ENCODE measurements at regions not wholly inside any gene's neighbourhood (a gene's known extent, or its start where the extent isn't known, plus 50 kb on each side); places are given as distances from the start of the nearest gene placed in this dataset.

DNA sequence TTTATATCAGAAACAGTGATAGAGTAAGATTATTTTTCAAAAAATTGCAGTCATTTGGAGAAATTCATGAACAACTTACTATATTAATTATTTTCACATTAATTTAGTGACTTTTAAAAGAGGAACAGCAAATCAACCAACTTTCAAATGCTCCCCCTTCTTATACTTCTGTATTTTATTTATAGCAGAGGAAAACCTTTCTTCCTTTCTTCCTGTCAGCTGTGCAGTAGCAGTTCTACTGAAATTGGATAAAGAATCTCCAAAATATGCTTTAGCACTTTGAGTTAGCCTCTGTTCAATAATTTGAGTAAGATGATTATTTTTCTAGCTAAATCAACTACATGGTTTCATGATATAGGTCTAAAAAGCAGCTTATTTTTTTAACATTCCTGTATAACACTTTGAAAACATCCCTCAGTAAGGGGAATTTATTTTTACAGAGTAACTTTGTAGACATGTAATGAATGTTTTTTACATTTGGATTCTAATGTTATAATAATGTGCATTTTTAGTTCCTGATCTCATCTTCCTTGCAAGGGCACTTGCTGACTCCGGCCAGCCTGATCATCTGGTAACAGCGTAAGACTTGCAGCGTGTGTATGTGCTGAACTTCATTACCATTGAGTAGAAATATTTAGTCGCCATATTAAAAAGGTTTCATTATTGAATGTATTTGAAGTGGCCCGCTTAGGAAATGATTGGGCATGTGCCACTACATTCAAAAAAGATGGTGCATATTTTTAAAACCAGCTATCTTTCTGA lies 158.3 kb upstream of the HDAC9 start:
- no peaks in the 10 kb centered on the region for H3K27me3 ChIP-seq (ENCODE audit: control insufficient read depth in 3 of 3, insufficient read depth in 3 of 3, low read length in 2 of 3)
- H3K9ac ChIP-seq (ENCODE audit: insufficient read depth in 1 of 2, low read length in 2 of 2): no peak overlapping the region
- no peaks in the 10 kb centered on the region for H3K4me1 ChIP-seq (ENCODE audit: control insufficient read depth in 5 of 5, insufficient read depth in 5 of 5, low read length in 5 of 5)
- TF ChIP-seq, protein P1, sequence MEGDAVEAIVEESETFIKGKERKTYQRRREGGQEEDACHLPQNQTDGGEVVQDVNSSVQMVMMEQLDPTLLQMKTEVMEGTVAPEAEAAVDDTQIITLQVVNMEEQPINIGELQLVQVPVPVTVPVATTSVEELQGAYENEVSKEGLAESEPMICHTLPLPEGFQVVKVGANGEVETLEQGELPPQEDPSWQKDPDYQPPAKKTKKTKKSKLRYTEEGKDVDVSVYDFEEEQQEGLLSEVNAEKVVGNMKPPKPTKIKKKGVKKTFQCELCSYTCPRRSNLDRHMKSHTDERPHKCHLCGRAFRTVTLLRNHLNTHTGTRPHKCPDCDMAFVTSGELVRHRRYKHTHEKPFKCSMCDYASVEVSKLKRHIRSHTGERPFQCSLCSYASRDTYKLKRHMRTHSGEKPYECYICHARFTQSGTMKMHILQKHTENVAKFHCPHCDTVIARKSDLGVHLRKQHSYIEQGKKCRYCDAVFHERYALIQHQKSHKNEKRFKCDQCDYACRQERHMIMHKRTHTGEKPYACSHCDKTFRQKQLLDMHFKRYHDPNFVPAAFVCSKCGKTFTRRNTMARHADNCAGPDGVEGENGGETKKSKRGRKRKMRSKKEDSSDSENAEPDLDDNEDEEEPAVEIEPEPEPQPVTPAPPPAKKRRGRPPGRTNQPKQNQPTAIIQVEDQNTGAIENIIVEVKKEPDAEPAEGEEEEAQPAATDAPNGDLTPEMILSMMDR (IDR thresholded peaks at IDR 0.05; ENCODE audit: control extremely low read depth, extremely low read depth): no peak
- H3K4me3 ChIP-seq: no peak overlapping the region
- H3K27ac ChIP-seq (ENCODE audit: low read depth in 1 of 2, low read length in 1 of 2): no peak overlapping the region
- ATAC-seq (ENCODE audit: insufficient read depth, low FRiP score): no peak
- no peaks in the 10 kb centered on the region for H3K36me3 ChIP-seq (ENCODE audit: control insufficient read depth in 4 of 4, insufficient read depth in 4 of 4, low read length in 4 of 4)
- WGBS, 2 donors: 36 to 66% methylated on average over 5 of the region's 5 CpGs
- H3K9me3 ChIP-seq (ENCODE audit: control insufficient read depth in 4 of 4, insufficient read depth in 3 of 4, low read length in 3 of 4): no peaks in the 10 kb centered on the region
- DNase-seq: no peak

- 56 to 76% methylated on average over 3 of the region's 3 CpGs for WGBS, 2 donors
- Histone ChIP-seq H3K9ac (ENCODE audit: insufficient read depth in 1 of 2, low read length in 2 of 2) (no peak overlapping the region), H3K27me3 (ENCODE audit: control insufficient read depth in 3 of 3, insufficient read depth in 3 of 3, low read length in 2 of 3) (no peaks in the 10 kb centered on the region), H3K36me3 (ENCODE audit: control insufficient read depth in 4 of 4, insufficient read depth in 4 of 4, low read length in 4 of 4) (no peaks in the 10 kb centered on the region), H3K9me3 (ENCODE audit: control insufficient read depth in 4 of 4, insufficient read depth in 3 of 4, low read length in 3 of 4) (no peaks in the 10 kb centered on the region), H3K4me1 (ENCODE audit: control insufficient read depth in 5 of 5, insufficient read depth in 5 of 5, low read length in 5 of 5) (no peaks in the 10 kb centered on the region), H3K27ac (ENCODE audit: low read depth in 1 of 2, low read length in 1 of 2) (no peak overlapping the region), H3K4me3 (no peak overlapping the region)
- ATAC-seq (ENCODE audit: insufficient read depth, low FRiP score): no peak
- TF ChIP-seq, protein P1 (IDR thresholded peaks at IDR 0.05; ENCODE audit: control extremely low read depth, extremely low read depth): no peak
- no peak for DNase-seq
Observed at GRCh38 chr7:18338910-18339523, 156.5 kb upstream of the HDAC9 start.

GRCh38 chr7:18341756-18342155 lies 153.8 kb upstream of the HDAC9 start:
- H3K9ac ChIP-seq (ENCODE audit: insufficient read depth in 1 of 2, low read length in 2 of 2): no peak overlapping the region

More at GRCh38 chr7:18341756-18342155, 153.8 kb upstream of the HDAC9 start:
- Histone ChIP-seq H3K9me3 (ENCODE audit: control insufficient read depth in 4 of 4, insufficient read depth in 3 of 4, low read length in 3 of 4) (no peaks in the 10 kb centered on the region), H3K27ac (ENCODE audit: low read depth in 1 of 2, low read length in 1 of 2) (no peak overlapping the region), H3K4me3 (no peak overlapping the region), H3K36me3 (ENCODE audit: control insufficient read depth in 4 of 4, insufficient read depth in 4 of 4, low read length in 4 of 4) (no peaks in the 10 kb centered on the region), H3K27me3 (ENCODE audit: control insufficient read depth in 3 of 3, insufficient read depth in 3 of 3, low read length in 2 of 3) (no peaks in the 10 kb centered on the region), H3K4me1 (ENCODE audit: control insufficient read depth in 5 of 5, insufficient read depth in 5 of 5, low read length in 5 of 5) (no peaks in the 10 kb centered on the region)
- ATAC-seq (ENCODE audit: insufficient read depth, low FRiP score): no peak
- WGBS, 2 donors: 90 to 97% methylated on average over 2 of the region's 2 CpGs
- TF ChIP-seq, protein P1 (IDR thresholded peaks at IDR 0.05; ENCODE audit: control extremely low read depth, extremely low read depth): no peak
- no peak for DNase-seq

Measured in lung (tissue), 11 donors.